ENCODE measurements at regions not wholly inside any gene's neighbourhood (a gene's known extent, or its start where the extent isn't known, plus 50 kb on each side); places are given as distances from the start of the nearest gene placed in this dataset.
A peak's percentile ranks its signal among the peaks of the same experiment; 100 is the strongest.

DNA sequence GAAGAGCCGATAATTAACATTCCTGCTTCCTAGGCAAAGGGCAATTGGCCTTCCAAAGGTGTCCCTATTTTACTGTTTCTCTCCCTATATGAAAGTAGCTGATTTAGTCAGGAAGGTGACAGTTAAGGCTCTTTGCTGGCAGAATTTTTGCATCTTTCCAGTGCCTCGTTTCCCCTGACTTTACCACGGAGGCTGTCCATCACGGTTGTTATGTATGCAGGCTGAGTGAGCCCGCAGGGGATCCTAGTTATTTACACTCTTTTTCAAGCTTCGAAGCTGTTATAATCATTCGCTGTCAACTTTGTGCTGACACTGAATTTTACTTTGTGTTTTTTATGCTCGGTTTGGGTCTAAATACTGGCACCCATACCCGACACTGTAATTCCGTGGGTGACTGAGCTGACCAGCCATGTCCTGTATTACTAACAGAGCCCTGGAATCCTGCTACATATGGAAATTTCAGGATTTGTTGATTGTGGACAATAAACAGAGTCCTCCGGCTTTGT lies 713.8 kb upstream of the FANCL start:
- DNase-seq (ENCODE audit: low spot score), result peak; percentile 25

DNA sequence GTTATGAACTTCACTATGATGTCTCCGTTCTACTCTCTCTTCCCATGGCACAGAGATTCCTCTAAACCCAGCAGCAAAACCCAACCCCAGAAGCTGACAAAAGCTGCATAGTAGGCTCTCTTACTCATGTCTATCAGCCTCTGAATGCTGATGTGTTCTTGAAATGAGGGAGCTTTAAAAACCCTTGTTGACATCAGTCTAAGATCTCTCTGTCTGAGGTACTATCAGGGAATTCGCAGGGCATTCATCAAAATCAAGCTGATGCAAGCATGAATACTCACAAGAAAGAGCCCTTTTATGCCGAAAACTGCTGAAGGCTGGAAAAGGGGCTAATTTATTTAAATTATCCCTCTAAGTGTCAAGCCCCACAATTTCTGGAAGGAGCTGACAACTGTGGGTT lies 710.6 kb upstream of the FANCL start:
- no peak for DNase-seq (ENCODE audit: low spot score)

DNA sequence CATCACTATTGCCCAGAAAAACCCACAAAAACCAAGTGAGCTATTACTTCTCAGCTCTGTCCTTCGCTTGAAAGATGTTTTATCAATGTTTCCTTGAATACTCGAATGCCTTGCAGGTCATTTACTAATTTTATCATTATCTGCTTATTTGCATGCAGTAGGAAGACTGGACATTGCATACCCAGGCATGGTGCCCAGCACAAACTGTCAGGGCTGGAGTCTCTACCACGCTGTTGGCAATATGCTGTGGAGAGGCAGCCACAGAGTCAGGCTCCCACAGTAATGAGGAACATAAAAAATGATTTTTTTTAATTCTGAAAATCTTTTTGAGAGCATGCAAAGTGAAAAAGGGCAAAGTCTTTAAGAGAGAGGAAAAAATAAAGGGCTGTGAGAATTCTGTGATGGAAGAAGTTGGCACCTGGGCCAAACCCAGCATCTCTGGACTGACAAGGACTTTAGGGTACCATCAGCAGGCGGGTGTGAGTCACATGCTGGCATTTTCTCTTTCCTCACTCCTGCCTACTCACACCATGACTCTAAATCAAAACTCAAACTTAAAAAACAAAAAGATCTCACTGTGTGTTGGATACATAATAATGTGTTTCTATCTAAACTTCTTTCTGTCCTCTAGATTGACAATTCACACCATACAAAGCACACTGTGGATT lies 709.8 kb upstream of the FANCL start:
- DNase-seq (ENCODE audit: low spot score), result no peak

DNA sequence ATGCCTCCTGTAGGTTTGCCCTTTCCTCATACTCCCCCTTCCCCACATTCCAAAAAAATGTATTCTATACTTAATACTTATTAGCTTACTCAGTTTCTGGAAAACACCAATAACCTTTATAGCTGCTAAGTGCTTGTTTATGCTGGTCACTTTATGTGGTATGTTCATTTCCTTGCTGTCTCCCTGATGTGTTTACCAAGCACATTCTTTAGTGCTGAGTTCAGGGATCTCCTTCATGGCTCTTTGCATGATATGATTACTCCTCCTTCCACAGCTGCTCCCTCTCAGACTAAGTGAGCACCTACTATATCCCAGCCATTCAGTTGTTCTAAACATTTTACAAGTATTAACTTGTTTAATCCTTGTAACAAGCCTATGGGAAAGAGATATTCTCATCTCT lies 698.3 kb upstream of the FANCL start:
- DNase-seq (ENCODE audit: low spot score), result no peak

DNA sequence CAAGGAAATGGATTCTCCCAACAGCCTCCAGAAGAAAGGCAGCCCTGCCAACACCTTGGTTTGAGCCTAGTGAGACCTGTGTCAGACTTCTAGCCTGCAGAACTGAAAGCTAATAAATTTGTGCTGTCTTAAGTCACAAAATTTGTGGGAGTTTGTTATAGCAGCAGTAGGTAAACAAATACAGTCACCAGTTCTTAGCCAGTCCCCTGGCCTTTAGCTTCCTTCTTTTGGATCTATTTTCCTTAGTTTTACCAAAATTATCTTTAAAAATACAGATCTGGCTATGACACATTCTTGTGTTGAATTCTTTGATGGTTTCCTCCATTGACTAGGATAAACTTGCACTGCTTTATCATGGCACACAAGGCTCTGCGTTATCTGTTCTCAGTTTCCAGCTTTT lies 697.9 kb upstream of the FANCL start:
- no peak for DNase-seq (ENCODE audit: low spot score)

DNA sequence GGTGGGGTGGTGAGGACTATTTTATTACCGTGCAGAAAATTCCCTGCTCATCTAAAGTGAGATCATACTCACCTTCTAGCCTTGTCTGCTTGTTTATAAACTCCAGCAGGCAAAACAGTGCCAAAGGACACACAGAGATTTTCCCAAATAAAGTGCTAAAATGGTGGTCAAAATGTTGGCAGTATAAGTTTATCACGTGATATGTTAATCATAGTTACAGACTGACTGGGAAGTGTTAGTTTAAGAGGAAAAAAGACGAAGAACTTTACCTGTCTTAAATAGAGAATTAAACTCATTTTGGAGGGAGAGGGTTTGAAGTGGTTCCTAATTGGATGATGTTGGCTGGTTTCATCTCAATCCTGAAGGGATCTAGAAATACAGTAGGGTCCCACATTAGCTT lies 691.7 kb upstream of the FANCL start:
- no peak for DNase-seq (ENCODE audit: low spot score)

DNA sequence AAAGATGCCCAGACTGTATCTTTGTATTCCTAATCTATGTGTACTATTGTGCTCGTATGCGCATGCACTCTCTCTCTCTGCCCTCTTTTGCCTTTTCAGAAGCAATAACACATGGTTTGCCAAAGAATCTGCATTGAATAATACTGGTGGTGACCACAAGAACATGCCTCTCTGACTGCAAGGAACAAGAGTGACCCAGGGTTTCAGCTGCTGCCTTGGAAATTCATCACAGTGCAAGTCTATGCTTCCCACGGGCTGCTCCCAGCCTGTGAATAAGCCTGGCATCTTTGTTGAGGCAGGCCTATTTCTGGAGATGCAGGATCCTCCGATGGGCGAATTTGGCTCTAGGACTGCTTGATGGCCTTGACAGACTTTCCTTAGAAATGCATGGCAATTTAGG lies 689.4 kb upstream of the FANCL start:
- DNase-seq (ENCODE audit: low spot score), result no peak

DNA sequence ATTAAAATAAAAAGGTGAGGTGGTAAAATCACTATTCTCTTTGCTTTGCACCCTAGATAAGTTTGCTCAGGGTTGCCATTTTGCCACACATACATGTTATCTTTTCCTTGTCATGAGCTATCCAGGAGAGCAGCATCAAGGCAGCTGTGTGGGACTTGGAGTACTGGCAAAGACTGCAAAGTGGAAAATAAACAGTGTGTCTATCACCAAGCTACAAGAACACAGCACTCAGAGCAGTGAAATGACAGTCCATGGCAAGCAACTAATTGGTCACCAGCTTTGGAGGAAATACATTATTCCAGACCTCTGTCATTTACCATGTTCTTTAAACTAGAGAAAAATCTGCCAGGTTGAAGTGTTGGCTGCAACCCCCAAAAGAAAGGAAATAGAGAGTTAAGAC lies 687.8 kb upstream of the FANCL start:
- no peak for DNase-seq (ENCODE audit: low spot score)

DNA sequence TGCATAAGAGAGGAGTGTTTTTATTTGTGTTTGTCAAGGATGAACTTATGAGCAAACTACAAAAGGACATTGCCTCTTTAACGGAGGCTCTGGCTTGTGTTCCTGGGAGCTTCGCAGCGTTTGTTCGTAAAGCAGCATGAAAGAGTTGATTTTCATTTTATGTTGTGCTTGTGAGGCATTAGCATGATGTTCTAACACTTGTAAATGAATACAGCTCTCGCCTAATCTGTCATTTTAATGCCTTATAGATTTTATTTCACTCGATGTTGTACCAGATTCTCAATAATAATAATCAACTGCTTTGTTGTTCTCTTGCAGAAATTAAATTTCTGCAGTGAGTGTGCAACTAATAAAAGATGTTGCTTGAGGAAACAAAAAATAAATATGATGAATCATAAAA lies 687.3 kb upstream of the FANCL start:
- DNase-seq (ENCODE audit: low spot score), result no peak

DNA sequence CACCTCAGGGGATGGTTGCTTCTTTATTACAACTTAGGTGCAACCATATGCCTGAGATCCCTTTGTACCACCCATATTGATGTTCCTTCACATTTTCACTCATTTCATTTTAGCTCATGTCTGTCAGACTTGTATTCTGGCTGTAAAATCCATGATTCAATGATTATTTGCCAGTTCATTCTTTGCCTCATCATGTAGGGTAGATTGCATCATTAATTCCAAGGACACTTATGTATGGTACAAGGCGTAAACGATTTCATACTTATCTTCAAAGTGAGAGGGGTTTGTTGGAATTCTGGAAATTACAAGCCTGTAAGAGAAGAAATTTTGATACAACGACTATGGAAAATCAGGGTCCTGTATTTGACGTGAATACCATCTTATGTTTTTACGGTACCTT lies 685.0 kb upstream of the FANCL start:
- no peak for DNase-seq (ENCODE audit: low spot score)

DNA sequence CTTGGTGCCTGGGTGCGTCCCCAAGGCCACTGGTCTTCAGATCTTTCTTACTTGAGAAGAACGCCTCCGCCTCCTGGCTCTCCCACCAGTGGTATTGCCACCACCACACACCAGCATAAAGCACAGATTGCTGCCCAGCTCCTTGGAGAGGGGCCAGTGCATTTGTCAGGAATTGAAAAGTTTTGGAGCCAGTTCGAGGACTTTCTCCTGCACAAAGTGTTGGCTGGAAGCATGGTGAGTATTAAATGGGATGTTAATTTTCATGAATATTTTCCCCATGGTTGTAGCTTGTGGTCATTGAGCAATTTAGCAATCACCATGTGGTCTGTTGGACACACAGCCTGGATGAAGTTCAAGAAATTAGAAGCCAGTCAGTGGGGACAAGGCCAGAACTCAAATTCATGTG lies 684.6 kb upstream of the FANCL start:
- no peak for DNase-seq (ENCODE audit: low spot score)

DNA sequence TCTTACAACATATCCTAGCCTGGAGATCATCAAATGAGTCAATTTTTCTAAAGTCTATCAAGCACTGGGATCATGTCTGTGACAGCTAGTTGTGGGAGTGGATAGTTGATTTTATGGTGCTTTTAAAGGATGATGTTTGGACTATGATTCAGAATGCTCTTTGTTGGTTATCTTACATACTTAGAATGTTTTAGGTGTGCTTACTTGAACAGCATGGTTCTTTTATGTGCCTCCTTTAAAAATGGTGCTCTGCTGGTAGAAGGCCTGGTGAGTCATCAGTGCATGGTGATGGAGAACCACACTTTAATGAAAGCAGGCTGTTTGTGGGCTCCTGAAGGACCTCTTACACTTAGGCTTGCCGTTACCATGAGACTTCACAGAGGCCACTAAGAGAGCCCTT lies 682.7 kb upstream of the FANCL start:
- peak; percentile 99 for DNase-seq (ENCODE audit: low spot score)

DNA sequence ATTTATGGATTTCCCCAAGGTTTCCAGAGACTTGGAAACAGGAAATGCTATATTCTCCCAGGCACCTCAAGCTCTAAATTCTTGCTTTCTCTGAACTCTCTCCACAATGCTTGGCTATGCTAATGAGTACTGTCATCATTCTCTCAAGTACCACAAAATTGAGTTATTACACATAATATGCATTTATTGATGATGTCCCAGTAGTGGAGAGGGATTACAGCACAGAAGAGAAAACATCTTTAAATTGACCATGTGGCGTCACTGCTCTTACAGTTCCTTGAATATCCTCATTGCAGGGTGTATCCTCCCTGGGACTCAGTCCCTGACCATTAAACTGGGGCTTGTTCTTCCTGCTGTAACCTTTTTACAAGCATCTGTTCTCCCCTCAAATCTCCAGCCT lies 681.1 kb upstream of the FANCL start:
- DNase-seq (ENCODE audit: low spot score), result no peak

DNA sequence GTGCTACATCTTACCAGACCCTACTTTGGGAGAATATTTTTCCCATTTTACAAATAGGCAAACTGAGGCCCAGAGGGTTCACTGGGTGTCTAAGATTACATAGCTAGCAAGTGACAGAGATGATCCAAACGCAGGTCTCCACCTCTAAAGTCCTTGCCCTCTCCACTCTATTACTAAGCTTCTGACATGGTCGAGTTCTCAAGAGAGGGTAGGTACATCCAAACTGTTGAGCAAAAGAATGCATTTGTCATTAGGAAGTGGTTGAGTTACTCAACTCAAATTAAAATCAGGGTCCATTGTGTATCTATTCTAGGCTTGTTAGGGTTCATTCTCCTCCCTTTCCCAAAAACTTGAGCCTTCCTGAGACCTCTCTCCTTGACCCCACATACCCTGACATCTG lies 680.6 kb upstream of the FANCL start:
- DNase-seq (ENCODE audit: low spot score), result no peak

DNA sequence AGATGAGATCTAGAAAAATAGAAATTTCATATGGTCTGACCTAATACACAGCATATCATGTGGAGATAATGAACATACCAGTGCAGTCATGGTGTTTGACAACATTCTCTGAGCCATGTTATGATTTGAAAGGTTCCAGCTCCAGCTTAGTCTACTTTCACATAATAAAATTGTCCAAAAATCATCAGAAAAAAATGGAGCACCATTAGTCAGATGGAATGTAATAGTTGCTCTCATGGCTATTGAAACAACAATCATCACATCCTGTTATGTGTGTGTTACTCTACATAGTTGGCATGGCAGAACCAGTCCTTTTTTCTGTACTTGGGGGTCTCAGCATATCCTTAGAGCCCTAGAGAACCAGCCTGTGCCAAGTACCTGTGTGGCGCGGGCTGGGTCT lies 678.9 kb upstream of the FANCL start:
- no peak for DNase-seq (ENCODE audit: low spot score)

DNA sequence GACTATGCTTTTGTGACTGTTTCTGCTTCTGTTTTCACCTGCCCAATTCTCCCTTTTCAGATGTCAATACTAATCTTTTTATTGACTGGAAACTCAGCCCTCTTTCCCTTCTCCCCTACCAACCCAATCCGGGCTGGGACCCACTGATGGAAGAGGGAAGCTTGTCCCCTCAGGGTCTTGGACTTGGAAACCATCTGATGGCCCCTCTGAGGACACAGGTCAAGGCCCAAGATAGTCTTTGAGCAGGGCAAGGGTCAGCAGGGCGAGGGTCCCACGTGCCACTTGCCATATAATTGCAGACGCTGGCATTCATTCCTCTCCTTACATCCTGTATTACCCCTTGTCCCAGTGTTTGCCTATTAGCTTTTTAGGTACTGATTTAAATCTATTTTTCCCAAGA lies 678.2 kb upstream of the FANCL start:
- DNase-seq (ENCODE audit: low spot score), result no peak

DNA sequence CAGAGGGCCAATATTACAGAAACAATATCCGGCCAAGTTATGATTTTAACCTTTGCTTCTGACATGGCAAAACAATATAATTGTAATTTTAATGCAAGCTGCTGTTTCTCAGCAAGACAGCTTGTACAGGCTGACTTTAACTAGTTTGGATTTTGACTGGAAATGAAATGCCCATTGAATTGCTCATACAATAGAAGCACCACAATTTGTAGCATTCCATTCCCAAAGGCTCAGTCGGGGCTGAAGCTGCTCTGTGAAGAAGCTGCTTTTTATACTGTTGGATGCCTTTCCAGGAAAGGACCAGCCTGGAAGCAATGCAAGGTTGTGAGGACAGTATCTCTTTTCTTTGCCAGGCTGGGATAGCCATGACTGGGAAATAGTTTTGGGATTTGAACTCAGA lies 677.0 kb upstream of the FANCL start:
- DNase-seq (ENCODE audit: low spot score), result no peak

DNA sequence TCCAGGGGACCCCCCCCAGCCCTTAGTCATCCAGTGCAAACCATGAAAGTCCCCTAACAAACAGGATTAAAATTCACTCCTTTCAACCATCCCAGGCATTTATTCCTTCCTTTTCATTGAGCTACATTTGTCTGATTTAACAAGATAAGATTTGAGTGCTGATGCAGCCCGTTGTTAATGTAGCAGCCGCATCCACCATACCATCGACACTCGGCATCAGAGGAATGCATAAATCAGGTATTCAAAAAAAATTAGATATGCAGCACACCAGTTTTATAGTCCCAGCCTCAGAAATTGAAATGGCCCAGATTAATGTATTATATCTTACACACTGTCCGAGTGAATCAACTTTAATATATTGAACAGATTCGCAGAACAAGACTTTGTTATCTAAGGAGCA lies 676.5 kb upstream of the FANCL start:
- no peak for DNase-seq (ENCODE audit: low spot score)

DNA sequence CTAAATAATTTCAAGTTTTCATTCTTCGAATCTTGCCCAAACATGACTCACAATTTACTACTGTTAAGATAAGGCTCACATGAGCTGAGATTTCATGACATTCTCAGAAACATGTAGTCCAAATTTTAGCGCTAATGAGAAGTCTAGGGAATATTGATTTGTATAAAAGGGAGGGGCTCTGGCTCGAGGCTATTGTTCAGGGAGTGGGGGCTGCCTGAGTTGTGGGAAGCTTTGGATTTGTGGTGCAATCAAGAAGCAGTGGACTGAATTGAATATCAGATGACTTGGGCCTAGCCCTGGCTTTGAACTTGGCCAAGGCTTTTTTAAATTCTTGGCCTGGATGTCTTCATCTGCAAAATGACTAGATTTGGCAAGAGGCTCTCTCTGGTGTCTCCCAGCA lies 674.9 kb upstream of the FANCL start:
- no peak for DNase-seq (ENCODE audit: low spot score)

DNA sequence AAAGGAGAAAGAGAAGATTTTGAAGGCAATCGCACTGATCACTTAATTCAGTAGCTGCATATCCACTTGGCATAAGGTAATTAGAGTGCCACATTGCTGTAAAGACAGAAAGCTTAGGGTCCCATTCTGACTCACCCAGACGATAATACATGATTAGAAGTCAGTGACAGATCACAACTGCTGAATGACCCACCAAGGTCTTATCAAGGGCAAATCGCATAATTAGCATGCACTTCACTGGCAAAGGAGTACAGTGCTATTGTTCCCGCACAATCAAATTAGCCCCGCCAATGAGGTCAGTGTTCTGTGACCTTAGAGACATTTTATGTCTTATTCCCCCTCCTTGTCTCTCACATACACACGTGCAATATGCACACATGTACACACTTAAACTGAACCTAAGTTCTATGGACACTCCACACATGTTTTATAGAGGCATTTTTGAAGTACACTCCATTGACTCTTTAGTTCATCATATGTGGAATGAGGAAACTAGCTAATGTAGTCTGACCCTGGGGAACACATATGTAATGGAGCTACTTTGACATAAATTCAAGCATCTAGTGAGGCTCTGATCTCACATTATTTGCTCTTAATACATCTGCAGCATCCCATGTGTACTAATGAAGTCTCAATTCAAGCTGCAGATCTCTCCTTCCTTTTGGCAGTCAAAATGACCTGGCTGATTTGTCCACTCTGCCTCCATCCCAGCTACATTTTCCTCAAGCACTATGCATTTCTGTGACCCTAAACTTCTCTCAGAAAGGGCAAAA lies 673.8 kb upstream of the FANCL start:
- no peak for DNase-seq (ENCODE audit: low spot score)

DNA sequence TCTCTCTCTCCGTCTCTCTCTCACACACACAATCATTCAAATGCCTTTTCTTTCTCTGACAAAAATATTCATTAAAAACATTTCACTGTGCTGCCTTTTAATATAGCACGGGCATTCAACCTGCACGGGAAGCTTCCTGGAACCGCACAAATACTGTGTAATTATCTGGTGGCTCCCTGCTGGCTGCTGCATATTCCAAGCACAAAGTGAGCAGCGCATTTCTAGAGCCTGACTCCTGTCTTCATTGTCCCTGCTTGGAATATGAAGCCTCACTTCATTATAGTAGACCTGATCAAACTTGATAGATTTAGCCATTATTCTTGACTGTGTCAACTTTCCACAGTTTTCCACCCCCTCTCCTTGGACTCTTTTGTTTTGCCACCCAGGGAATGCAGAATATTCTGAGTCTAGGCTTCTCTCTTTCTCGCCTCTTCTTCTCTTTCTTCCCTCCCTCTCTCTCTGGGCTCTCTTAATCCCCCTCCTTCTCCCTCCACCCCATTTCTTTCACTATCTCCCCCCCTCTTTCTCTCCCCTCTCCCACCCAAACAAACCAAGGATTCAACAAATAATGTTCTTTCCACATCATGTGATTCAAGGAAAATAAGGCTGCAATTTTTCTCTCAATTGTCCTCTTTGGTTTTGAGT lies 672.1 kb upstream of the FANCL start:
- DNase-seq (ENCODE audit: low spot score), result no peak

DNA sequence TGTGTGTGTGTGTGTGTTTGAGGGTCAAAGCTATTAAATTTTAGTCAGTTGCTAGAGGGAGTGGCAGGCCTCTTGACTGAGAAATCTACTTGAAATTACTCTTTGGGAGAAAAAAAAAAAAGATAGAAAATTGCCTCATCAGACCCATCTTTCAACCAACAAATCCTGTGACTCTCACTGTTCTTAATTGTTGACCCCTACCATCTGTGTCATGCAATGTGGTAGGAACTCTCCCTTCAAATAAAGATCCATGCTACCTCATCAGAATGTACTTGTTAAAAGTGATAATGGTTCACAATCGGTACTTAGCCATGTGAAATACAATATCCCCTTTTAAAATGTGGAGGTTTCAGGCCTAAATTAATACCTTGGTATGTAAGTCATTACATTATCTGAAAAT lies 670.8 kb upstream of the FANCL start:
- no peak for DNase-seq (ENCODE audit: low spot score)

DNA sequence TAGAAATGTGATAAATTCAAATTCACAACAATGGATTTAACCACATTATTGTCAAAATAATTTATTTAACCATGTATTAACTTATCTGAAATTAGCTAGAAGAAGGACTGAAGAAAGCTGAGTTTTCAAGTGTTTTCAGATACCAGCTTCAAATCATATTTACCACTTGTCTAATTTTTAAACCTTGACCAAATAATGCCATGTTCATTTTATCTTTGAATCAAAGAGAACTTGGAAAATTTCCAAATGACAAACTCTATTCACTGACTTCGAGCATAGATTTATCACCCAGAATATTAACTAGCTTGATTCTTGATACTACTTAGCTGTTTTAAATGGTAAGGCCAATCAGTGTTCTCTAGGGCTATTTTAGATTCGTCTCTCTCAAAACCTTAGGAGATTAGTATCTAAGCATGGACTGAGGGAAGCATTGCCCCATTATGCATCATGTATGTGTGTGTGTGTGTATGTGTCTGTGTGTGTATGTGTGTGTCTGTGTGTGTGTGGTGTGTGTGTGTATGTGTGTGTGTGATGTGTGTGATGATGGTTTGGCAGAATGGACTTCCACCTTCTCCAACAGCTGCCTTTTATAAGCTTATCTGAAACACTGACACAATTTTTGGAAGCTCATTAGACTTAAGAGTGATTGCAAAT lies 667.5 kb upstream of the FANCL start:
- no peak for DNase-seq (ENCODE audit: low spot score)
